ENCODE measurements at regions not wholly inside any gene's neighbourhood (a gene's known extent, or its start where the extent isn't known, plus 50 kb on each side); places are given as distances from the start of the nearest gene placed in this dataset.

- DNase-seq (ENCODE audit: extremely low spot score, unreplicated experiment), result no peak
- Mint-ChIP-seq H3K4me1 (ENCODE audit: unreplicated experiment) (no peaks in the 10 kb centered on the region), H3K27ac (no peak overlapping the region), H3K4me3 (no peak overlapping the region), H3K36me3 (no peaks in the 10 kb centered on the region), H3K9me3 (peaks cover 4% of the 10 kb centered on the region), H3K27me3 (no peaks in the 10 kb centered on the region)
- TF ChIP-seq, protein P1, sequence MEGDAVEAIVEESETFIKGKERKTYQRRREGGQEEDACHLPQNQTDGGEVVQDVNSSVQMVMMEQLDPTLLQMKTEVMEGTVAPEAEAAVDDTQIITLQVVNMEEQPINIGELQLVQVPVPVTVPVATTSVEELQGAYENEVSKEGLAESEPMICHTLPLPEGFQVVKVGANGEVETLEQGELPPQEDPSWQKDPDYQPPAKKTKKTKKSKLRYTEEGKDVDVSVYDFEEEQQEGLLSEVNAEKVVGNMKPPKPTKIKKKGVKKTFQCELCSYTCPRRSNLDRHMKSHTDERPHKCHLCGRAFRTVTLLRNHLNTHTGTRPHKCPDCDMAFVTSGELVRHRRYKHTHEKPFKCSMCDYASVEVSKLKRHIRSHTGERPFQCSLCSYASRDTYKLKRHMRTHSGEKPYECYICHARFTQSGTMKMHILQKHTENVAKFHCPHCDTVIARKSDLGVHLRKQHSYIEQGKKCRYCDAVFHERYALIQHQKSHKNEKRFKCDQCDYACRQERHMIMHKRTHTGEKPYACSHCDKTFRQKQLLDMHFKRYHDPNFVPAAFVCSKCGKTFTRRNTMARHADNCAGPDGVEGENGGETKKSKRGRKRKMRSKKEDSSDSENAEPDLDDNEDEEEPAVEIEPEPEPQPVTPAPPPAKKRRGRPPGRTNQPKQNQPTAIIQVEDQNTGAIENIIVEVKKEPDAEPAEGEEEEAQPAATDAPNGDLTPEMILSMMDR (conservative IDR thresholded peaks at IDR 0.05), result no peak
These were observed 104.0 kb upstream of the TBC1D5 start for GRCh38 chr3:17846466-17846865.

- no peak overlapping the region for H3K27ac Mint-ChIP-seq
- no peaks in the 10 kb centered on the region for H3K4me1 Mint-ChIP-seq (ENCODE audit: unreplicated experiment)
These were observed 102.8 kb upstream of the TBC1D5 start for GRCh38 chr3:17845026-17845812.

GRCh38 chr3:17844236-17844635, 101.8 kb upstream of the TBC1D5 start:
- Mint-ChIP-seq H3K27ac (no peak overlapping the region), H3K27me3 (peaks cover 3% of the 10 kb centered on the region), H3K4me3 (no peak overlapping the region), H3K4me1 (ENCODE audit: unreplicated experiment) (no peaks in the 10 kb centered on the region), H3K36me3 (no peaks in the 10 kb centered on the region), H3K9me3 (peaks cover 4% of the 10 kb centered on the region)
- no peak for DNase-seq (ENCODE audit: extremely low spot score, unreplicated experiment)
- TF ChIP-seq, protein P1 (conservative IDR thresholded peaks at IDR 0.05), result no peak

More at GRCh38 chr3:17845026-17845812, 102.8 kb upstream of the TBC1D5 start:
- Mint-ChIP-seq H3K4me3 (no peak overlapping the region), H3K27me3 (peaks cover 3% of the 10 kb centered on the region), H3K9me3 (peaks cover 4% of the 10 kb centered on the region), H3K36me3 (no peaks in the 10 kb centered on the region)
- TF ChIP-seq, protein P1 (conservative IDR thresholded peaks at IDR 0.05), result no peak
- no peak for DNase-seq (ENCODE audit: extremely low spot score, unreplicated experiment)

DNA sequence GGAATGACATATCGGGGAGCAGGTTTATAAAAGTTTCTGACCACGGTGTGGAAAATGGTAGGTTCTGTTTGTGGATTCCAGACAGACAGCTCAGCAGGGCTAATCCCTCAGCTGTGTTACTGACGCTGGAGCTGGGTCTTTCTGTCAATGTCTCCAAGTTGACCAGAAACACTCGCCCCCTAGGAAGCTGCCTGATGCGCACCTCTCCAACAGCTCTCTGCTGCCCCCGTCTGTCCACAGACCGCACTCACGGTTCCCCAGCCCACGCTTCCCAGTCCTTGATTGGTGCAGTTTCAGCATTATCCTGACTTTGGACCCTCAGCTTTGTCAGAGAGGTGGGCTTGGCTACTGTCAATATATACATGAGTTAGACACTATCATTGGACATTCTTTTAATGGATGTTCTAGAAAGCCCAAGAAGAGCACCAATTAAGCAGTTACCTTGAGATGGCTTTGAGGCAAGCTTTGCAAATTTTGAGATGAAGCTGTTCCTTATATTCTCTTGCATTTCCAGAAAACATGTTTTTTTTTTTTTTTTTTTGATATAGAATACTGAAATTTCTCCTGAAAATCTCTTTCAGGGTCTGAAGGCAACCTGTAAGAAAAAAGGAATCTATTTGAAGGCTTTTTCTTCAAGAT, 98.9 kb upstream of the TBC1D5 start:
- no peaks in the 10 kb centered on the region for H3K4me1 Mint-ChIP-seq (ENCODE audit: unreplicated experiment)
- H3K4me3 Mint-ChIP-seq, result no peak overlapping the region
- no peaks in the 10 kb centered on the region for H3K36me3 Mint-ChIP-seq
- H3K9me3 Mint-ChIP-seq, result no peaks in the 10 kb centered on the region
- DNase-seq (ENCODE audit: extremely low spot score, unreplicated experiment), result peak; percentile 80
- no peak overlapping the region for H3K27ac Mint-ChIP-seq
- H3K27me3 Mint-ChIP-seq, result peaks cover 3% of the 10 kb centered on the region
- TF ChIP-seq, protein P1 (conservative IDR thresholded peaks at IDR 0.05), result peak; percentile 98

- Mint-ChIP-seq H3K27me3 (peaks cover 3% of the 10 kb centered on the region), H3K4me3 (no peak overlapping the region)
- DNase-seq (ENCODE audit: extremely low spot score, unreplicated experiment), result no peak
These were observed 98.2 kb upstream of the TBC1D5 start for GRCh38 chr3:17840651-17841050.

More at GRCh38 chr3:17840651-17841050, 98.2 kb upstream of the TBC1D5 start:
- Mint-ChIP-seq H3K36me3 (no peaks in the 10 kb centered on the region), H3K9me3 (no peaks in the 10 kb centered on the region), H3K27ac (no peak overlapping the region), H3K4me1 (ENCODE audit: unreplicated experiment) (no peaks in the 10 kb centered on the region)
- TF ChIP-seq, protein P1 (conservative IDR thresholded peaks at IDR 0.05), result no peak
